SK-N-SH treated with all-trans-retinoic acid at 6 μM for 48 hours (cell line): ENCODE measurements at regions not wholly inside any gene's neighbourhood (a gene's known extent, or its start where the extent isn't known, plus 50 kb on each side); places are given as distances from the start of the nearest gene placed in this dataset.

Source experiments
- ATAC-seq: fragments of 200-7000 bp; cut with Tn5 transposase; 3 replicates; pipeline ENCODE4 v1.9.1; 2020; ENCODE audit warnings: mild to moderate bottlenecking, moderate library complexity
- ARNTL ChIP-seq: fragments of 450-650 bp; formaldehyde crosslinking; IDR thresholded peaks from 2 replicates; pipeline ENCODE4 v1.5.0; 2020; ENCODE audit warnings: low read depth, mild to moderate bottlenecking, moderate library complexity, borderline replicate concordance
- BACH2 ChIP-seq: fragments of 250-450 bp; sonication (Bioruptor Pico); IDR thresholded peaks from 2 replicates; pipeline ENCODE4 v1.9.0; 2021; ENCODE audit warnings: mild to moderate bottlenecking, borderline replicate concordance
- CSDC2 ChIP-seq: fragments of 250-450 bp; sonication (Bioruptor Pico); IDR thresholded peaks from 2 replicates; pipeline ENCODE4 v1.5.0; 2020; ENCODE audit warnings: mild to moderate bottlenecking, moderate library complexity
- CSRNP3 ChIP-seq: fragments of 250-450 bp; sonication (Bioruptor Pico); IDR thresholded peaks from 2 replicates; pipeline ENCODE4 v1.5.1; 2021; ENCODE audit warnings: mild to moderate bottlenecking, moderate library complexity
- ESRRG ChIP-seq: fragments of 250-450 bp; sonication (Bioruptor Pico); IDR thresholded peaks from 2 replicates; pipeline ENCODE4 v1.6.1; 2021; ENCODE audit warnings: mild to moderate bottlenecking
- GLIS3 ChIP-seq: fragments of 250-450 bp; sonication (Bioruptor Pico); IDR thresholded peaks from 2 replicates; pipeline ENCODE4 v1.5.0; 2020; ENCODE audit warnings: mild to moderate bottlenecking, moderate library complexity
- ISL1 ChIP-seq: fragments of 250-450 bp; sonication (Bioruptor Pico); IDR thresholded peaks from 2 replicates; pipeline ENCODE4 v2.1.2; 2022; ENCODE audit warnings: mild to moderate bottlenecking, moderate library complexity
- POU6F1 ChIP-seq: fragments of 250-450 bp; sonication (Bioruptor Pico); IDR thresholded peaks from 2 replicates; pipeline ENCODE4 v1.8.0; 2021; ENCODE audit warnings: low read depth, mild to moderate bottlenecking, moderate library complexity, borderline replicate concordance
- PPARA ChIP-seq: fragments of 250-450 bp; sonication (Bioruptor Pico); IDR thresholded peaks from 2 replicates; pipeline ENCODE4 v1.5.0; 2020; ENCODE audit warnings: mild to moderate bottlenecking, borderline replicate concordance
- RARB ChIP-seq: fragments of 250-450 bp; sonication (Bioruptor Pico); IDR thresholded peaks from 2 replicates; pipeline ENCODE4 v1.8.0; 2021; ENCODE audit warnings: mild to moderate bottlenecking, moderate library complexity
- SNAI2 ChIP-seq: fragments of 250-450 bp; sonication (Bioruptor Pico); IDR thresholded peaks from 2 replicates; pipeline ENCODE4 v1.5.0; 2020; ENCODE audit warnings: mild to moderate bottlenecking, moderate library complexity
- TCF4 ChIP-seq: fragments of 250-450 bp; sonication (Bioruptor Pico); IDR thresholded peaks from 2 replicates; pipeline ENCODE4 v1.8.0; 2021; ENCODE audit warnings: mild to moderate bottlenecking, moderate library complexity, borderline replicate concordance
- TOX ChIP-seq: fragments of 250-450 bp; sonication (Bioruptor Pico); IDR thresholded peaks from 2 replicates; pipeline ENCODE4 v1.8.0; 2021; ENCODE audit warnings: mild to moderate bottlenecking, moderate library complexity, borderline replicate concordance
- TSHZ2 ChIP-seq: fragments of 250-450 bp; sonication (Bioruptor Pico); IDR thresholded peaks from 2 replicates; pipeline ENCODE4 v1.5.0; 2020; ENCODE audit warnings: mild to moderate bottlenecking, moderate library complexity
- ZC3H10 ChIP-seq: fragments of 250-450 bp; sonication (Bioruptor Pico); IDR thresholded peaks from 2 replicates; pipeline ENCODE4 v1.5.1; 2021; ENCODE audit warnings: mild to moderate bottlenecking, moderate library complexity
- ZFP3 ChIP-seq: fragments of 250-450 bp; sonication (Bioruptor Pico); IDR thresholded peaks from 2 replicates; pipeline ENCODE4 v1.5.0; 2020; ENCODE audit warnings: mild to moderate bottlenecking, moderate library complexity
- ZFP30 ChIP-seq: fragments of 450-650 bp; formaldehyde crosslinking; IDR thresholded peaks from 2 replicates; pipeline ENCODE4 v1.5.0; 2022; ENCODE audit warnings: mild to moderate bottlenecking, moderate library complexity
- ZNF565 ChIP-seq: fragments of 450-650 bp; formaldehyde crosslinking; conservative IDR thresholded peaks from 2 replicates; pipeline ENCODE4 v1.5.0; 2020; ENCODE audit warnings: low read depth, mild to moderate bottlenecking, moderate library complexity
- ZNF70 ChIP-seq: fragments of 450-650 bp; formaldehyde crosslinking; IDR thresholded peaks from 2 replicates; pipeline ENCODE4 v1.5.0; 2020; ENCODE audit warnings: mild to moderate bottlenecking, moderate library complexity
- ZNF8 ChIP-seq: fragments of 450-650 bp; formaldehyde crosslinking; IDR thresholded peaks from 2 replicates; pipeline ENCODE4 v1.5.0; 2020; ENCODE audit warnings: mild to moderate bottlenecking, moderate library complexity

DNA sequence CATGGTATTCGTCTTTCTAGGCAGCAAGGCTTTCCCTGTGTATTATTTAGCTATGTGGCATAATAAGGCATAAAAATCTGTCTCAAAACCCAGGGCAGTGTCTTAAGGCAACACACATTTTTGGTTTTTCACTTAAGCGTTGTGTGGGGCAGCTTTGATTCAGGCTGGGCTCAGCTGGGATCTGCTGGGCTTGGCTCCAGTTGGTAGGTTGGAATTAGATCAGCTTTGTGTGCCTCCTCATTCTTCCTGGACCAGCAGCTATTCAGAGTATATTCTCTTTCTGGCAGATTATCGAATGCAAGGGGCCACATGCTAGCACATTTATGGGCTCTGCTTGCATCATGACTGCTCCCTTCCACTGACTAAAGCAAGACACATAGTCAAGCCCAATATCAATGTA is 487.9 kb downstream of the RFPL4B start:
- no peak for TF ChIP-seq ARNTL
- TF ChIP-seq ISL1 (CRISPR knock-in tag): no peak
- TF ChIP-seq ZNF70: no peak
- TF ChIP-seq ZFP30 (CRISPR knock-in tag): no peak
- no peak for TF ChIP-seq POU6F1 (CRISPR knock-in tag)
- no peak for TF ChIP-seq CSDC2 (CRISPR knock-in tag)

DNA sequence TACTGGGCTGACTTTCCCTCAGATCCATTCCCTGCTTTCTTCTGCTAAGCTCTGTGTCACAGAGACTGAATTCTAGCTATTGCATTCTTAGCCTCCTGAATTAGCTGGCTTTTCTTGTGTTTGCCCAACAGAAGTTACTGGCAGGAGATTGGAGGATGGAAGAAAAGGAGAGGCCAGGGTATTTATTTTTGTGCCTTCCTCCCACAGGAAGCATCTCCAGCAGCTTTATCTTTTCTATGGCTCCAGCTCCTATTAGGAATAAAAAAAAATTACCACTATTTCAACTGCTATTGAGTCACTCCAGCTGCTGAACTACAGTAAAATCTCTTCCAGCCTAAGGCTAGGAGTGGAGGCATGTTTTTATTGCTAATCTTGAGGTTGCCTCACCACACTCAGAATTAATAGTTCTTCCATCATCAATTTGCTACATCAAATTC is 492.4 kb downstream of the RFPL4B start:
- TF ChIP-seq GLIS3 (no peak), TSHZ2 (no peak), SNAI2 (no peak), ZNF8 (CRISPR knock-in tag) (no peak), ZFP30 (CRISPR knock-in tag) (no peak), ZC3H10 (CRISPR knock-in tag) (no peak), TCF4 (CRISPR knock-in tag) (no peak), ZFP3 (no peak), CSRNP3 (CRISPR knock-in tag) (no peak), CSDC2 (CRISPR knock-in tag) (no peak), ESRRG (no peak)
- ATAC-seq: no peak

More for the DNA sequence above, 487.9 kb downstream of the RFPL4B start:
- ATAC-seq: no peak

DNA sequence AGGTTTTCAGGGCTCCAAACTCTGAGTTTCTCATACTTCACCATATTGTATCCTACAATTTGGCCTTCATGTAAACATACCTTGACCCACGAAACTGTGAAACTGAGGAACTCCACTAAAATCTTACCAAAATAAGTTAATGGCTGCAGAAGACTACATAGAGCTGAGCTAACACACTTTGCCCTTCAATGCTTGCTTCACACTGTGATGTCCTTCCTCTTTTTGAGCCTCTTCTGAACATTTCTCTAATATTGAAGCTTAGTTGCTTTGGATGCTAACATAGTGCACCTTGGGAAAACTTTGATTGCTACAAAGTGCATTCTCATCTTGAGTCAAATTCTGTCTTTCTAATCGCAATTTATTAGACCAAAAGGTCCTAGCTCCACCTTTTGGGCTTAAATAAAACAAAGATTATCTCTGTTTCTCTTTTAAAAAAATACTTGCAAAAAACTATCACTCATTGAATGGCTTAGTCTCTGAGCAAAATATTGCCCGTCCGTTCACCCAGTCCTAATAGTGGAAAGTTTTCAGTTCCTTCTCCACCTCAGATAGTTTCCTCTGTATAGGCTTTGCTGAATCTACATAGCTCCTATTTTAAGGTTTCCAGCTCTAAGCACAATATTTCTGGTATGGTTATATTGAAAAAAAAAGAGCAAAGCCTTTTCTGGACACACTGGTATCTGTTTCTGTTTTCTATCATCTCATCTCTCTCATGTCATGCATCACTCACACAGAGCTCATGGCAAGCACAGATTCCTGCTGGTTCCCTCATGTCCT is 494.6 kb downstream of the RFPL4B start:
- no peak for ATAC-seq
- TF ChIP-seq CSDC2 (CRISPR knock-in tag) (no peak), TOX (no peak), ZFP3 (no peak), POU6F1 (CRISPR knock-in tag) (no peak), ISL1 (CRISPR knock-in tag) (no peak), ARNTL (no peak), SNAI2 (no peak), ZNF565 (no peak), TSHZ2 (no peak), BACH2 (CRISPR knock-in tag) (no peak), ESRRG (no peak), PPARA (CRISPR knock-in tag) (no peak), RARB (CRISPR knock-in tag) (no peak), ZFP30 (CRISPR knock-in tag) (no peak)
